GM06990 (cell line): ENCODE measurements at regions not wholly inside any gene's neighbourhood (a gene's known extent, or its start where the extent isn't known, plus 50 kb on each side); places are given as distances from the start of the nearest gene placed in this dataset.
"Not testable (repeated sequence)": the region's sequence is repeated elsewhere in the genome, so short reads cannot be mapped to it uniquely, and the experiment has no call there.

Experiments used
- DNase-seq: peaks from one replicate; pipeline ENCODE4 v3.0.0-alpha.2; 2011; ENCODE audit not compliant: insufficient read length; ENCODE audit errors: extremely low read depth
- H3K27me3 ChIP-seq: replicated peaks from 2 replicates; pipeline ENCODE4 v1.6.0; 2011; ENCODE audit warnings: low read length; ENCODE audit not compliant: control insufficient read depth, insufficient read depth
- H3K36me3 ChIP-seq: 2 replicates; pipeline ENCODE4 v1.5.1; 2011; ENCODE audit warnings: low read length; ENCODE audit not compliant: control insufficient read depth, insufficient read depth
- H3K4me3 ChIP-seq: replicated peaks from 2 replicates; pipeline ENCODE4 v1.5.1; 2011; ENCODE audit warnings: low read depth, mild to moderate bottlenecking, control low read depth, low read length
- CTCF ChIP-seq: IDR thresholded peaks from 2 replicates; pipeline ENCODE4 v1.5.1; 2011; ENCODE audit warnings: low read length, control low read depth, mild to moderate bottlenecking, inconsistent platforms; ENCODE audit not compliant: insufficient read depth, poor library complexity, severe bottlenecking

GRCh38 chr12:17928708-17929366 lies 161.2 kb downstream of the RERGL start:
- DNase-seq = no peak
- Histone ChIP-seq H3K27me3 (no peaks in the 10 kb centered on the region), H3K4me3 (no peak overlapping the region), H3K36me3 (no peaks in the 10 kb centered on the region)
- TF ChIP-seq CTCF = no peak

GRCh38 chr12:17918013-17918412 lies 172.0 kb downstream of the RERGL start:
- Histone ChIP-seq H3K4me3 (no peak overlapping the region), H3K27me3 (no peaks in the 10 kb centered on the region), H3K36me3 (no peaks in the 10 kb centered on the region)
- DNase-seq = no peak
- TF ChIP-seq CTCF = no peak

GRCh38 chr12:17884581-17884980 lies 205.4 kb downstream of the RERGL start:
- Histone ChIP-seq H3K36me3 (no peaks in the 10 kb centered on the region), H3K4me3 (no peak overlapping the region), H3K27me3 (no peaks in the 10 kb centered on the region)
- no peak for TF ChIP-seq CTCF
- DNase-seq = no peak

- no peaks in the 10 kb centered on the region for H3K36me3 ChIP-seq
- DNase-seq = no peak
- TF ChIP-seq CTCF = no peak
Measured at GRCh38 chr12:17878714-17879113, 211.3 kb downstream of the RERGL start.

GRCh38 chr12:17875230-17875629 lies 214.8 kb downstream of the RERGL start:
- no peak for DNase-seq
- Histone ChIP-seq H3K36me3 (no peaks in the 10 kb centered on the region), H3K27me3 (no peaks in the 10 kb centered on the region), H3K4me3 (no peak overlapping the region)
- no peak for TF ChIP-seq CTCF

More at GRCh38 chr12:17878714-17879113, 211.3 kb downstream of the RERGL start:
- no peaks in the 10 kb centered on the region for H3K27me3 ChIP-seq
- no peak overlapping the region for H3K4me3 ChIP-seq

- TF ChIP-seq CTCF = no peak
- no peaks in the 10 kb centered on the region for H3K27me3 ChIP-seq
- no peak for DNase-seq
- no peak overlapping the region for H3K4me3 ChIP-seq
- no peaks in the 10 kb centered on the region for H3K36me3 ChIP-seq
Measured at GRCh38 chr12:17866802-17867201, 223.2 kb downstream of the RERGL start.

GRCh38 chr12:17855548-17855947 lies 234.4 kb downstream of the RERGL start:
- not testable (repeated sequence) for DNase-seq, H3K36me3 ChIP-seq, H3K4me3 ChIP-seq, H3K27me3 ChIP-seq
